GM21723 (cell line): ENCODE measurements at regions not wholly inside any gene's neighbourhood (a gene's known extent, or its start where the extent isn't known, plus 50 kb on each side); places are given as distances from the start of the nearest gene placed in this dataset.

ENCODE experiments used
- ATAC-seq: cut with Tn5 transposase; IDR thresholded peaks from one replicate; pipeline ENCODE4 v1.9.1; 2021; ENCODE audit warnings: mild to moderate bottlenecking, moderate library complexity; ENCODE audit not compliant: unreplicated experiment

DNA sequence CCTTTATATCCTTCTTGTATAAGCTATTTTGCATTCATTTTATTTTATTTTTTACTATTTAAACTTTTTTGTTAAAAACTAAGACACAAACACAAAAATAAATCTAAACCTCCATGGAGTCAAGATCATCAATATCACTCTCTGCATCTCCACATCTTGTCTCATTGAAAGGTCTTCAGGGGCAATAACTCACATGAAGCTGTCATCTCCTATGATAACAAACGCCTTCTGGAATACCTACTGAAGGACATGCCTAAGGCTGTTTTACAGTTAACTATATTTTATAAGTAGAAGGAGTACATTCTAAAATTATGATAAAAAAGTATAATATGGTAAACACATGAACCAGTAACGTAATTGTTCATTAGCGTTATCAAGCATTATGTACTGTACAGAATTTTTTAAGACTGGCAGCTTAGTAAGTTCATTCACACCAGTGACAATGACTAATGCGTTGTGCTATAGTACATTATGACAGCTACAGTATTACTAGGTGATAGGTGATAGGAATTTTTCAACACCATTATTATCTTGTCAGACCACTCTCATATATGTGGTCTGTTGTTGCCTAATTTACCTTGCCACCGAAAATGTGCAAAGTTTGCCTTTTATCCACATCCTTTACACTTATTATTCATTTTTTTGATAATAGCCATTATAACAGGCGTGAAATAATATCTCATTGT, 390.7 kb upstream of the SLITRK1 start:
- ATAC-seq = no peak

DNA sequence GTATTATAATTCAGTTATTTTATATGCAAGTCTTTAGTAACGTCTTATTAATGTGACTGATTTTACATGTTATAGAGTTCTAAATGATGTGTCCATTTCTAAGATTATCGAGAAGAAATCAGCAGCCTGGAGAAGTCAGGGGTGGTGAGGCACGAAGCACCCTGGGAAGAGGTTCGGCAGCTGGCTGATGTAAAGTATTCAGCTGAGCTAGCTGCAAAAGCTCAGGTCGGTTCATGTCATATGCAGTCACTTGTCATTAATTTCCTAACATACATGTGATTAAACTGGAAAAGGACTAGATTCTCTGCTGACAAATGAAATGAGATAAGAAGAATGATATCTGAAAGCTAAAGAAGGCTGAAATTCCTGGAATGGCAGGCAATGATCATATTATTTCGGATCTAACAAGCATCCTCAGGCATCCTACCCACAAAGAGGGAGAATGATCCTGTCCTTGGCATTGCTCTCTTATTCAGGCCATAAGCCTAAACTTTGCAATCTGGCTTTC, 383.0 kb upstream of the SLITRK1 start:
- ATAC-seq = no peak

DNA sequence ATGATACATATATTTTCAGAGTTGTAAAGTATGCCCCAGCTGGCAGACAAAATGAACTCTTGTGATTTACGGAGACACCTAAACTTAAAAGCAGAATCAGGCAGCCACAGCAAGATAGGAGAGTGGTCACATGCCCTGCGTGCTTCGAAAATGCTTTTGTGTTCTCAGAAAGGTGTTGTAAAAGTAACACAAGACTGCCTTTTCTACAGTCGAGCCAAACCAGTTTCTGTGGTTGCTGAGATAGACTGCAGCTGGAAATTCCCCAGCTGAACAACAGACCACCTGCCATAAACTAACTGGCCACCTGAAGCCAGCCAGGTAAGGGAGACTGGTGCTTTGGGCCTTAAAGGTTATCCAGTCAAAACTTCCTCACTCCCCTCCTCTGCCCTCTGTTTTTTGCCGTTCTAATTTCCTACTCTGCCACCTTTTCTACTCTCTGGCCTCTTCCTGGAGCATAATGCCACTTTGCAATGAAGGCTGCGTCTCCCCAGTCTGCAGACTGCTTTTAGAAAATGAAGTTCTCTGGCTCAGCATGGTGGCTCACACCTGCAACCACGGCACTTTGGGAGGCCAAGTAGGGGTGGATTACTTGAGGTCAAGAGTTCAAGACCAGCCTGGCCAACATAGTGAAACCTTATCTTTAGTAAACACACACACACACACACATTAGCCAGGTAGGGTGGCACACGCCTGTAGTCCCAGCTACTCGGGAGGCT, 381.2 kb upstream of the SLITRK1 start:
- ATAC-seq = no peak

DNA sequence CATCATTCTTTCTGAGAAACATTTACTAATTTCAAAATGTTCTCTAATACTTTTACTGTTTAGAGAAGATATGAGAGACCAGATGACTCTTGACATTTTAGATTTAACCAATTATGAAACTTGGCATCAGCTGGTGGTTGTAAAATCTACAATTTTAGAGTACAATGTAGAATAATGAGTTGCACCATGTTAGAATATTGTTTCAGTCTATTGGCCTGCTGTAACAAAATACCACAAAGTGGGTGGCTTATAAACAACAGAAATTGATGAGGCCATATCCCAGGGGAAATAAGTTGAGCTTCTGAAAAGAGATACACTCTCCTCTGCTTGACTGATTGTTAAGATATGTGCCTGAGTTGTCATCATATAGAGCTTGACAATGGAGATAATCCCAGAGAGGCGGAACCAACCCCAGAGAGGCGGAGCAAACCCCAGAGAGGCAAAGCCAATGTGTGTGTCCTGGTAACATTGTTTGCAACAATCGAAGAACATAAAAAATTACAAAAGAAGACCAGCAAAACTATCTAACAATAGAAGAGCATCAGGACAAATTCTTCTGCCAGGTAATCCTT, 373.0 kb upstream of the SLITRK1 start:
- ATAC-seq = no peak

DNA sequence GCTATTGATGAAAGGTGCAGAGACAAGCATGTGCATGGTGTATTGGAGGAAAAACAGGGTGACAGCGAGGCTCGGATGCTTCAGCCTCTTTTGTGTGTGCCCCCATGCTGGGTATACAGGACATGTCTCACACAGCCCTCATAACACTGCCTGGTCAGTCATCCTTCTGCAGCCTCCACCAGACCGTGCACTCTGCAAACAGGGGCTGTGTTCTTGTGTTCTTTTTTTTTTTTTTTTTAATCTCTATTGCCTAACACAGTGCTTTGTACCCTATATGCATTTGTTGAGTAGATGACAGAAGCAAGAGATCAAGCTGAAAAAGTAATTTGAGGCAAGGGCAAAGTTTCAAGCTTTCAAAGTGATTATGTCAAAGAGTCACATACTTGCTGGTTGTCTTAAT, 367.2 kb upstream of the SLITRK1 start:
- ATAC-seq = no peak

DNA sequence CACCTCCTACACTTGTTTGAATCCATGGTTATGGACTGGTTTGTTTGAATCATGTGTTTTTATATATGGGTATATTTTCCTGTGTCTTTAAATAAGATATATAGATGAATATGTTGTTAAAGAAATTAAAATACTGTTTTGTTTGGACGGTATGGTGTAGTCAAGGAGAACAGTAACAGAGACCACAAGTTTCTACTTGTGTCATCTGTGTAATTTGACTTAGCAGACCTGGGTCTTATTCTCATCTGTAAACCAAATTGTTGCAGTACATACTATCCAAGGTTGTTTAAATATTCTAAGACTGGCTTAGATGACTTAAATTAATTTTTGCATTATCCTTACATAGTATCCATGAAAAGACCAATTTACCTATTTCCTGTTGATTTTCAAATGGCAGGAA, 361.1 kb upstream of the SLITRK1 start:
- no peak for ATAC-seq

DNA sequence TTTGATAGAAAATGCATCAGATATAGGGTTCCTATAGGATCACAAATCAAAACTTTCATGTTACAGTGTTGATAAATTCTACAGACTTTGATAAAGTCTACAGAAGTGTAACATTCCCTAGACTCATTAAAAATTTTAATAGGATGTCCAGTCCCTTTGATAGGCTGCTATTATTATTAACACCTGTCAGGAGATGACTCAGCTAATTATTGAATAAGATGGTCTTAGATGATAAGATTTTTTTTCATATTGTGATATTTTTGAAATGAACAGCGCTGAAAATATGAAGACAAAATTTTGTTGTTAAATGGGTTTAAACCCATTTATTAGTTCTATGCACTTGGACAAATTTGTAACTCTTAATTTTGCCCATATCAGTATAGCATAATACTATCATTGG, 356.8 kb upstream of the SLITRK1 start:
- no peak for ATAC-seq

DNA sequence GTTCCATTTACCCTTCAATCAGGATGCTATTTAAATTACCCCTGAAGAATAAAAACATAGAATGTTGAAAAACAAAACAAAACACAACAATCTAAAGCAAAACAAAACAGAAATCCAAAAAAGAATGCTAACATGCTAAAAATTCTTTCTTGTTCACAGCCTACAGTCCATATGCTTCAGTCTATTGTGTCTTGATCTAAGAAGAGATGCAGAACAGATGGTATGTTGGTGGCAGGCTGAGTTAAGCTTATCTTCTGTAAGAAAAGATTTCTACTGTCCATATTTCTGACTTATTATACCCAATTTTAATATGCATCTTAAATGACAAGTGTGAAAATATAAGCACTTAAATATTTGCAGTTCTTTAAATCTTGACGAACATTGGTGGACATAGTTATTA, 356.1 kb upstream of the SLITRK1 start:
- ATAC-seq = no peak

DNA sequence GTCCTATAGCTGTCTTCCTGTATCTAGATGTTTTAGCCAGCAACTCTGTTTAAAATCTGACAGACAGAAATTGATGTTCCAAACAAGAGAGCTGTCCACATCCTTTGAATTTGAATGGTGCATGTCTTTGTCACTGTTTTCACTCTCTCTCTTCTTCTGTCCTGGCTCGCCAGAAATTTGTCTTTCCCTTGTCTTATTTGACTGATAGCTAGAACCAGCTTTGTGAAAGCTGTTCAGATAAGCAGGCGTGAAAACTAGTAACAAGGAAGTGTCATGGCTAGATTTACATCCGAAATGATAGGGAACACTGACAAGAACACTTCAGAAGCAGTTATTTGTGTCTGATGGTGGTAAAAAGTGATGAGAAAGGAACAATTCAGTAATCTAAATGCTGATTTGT, 354.9 kb upstream of the SLITRK1 start:
- no peak for ATAC-seq

DNA sequence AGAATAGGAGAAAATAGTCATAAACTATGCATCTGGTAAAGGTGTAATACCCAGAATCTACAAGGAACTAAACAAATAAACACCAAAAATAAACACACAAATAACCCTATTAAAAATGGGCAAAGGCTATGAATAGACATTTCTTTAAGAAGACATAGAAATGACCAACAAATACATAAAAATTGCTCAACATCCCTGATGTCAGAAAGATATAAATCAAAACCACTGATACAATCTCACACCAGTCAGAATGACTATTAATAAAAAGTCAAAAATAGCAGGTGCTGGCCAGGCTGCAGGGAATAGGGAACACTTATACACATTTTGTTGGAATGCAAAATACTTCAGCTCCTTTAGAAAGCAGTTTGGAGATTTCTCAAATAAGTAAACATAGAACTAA, 352.1 kb upstream of the SLITRK1 start:
- ATAC-seq = no peak

DNA sequence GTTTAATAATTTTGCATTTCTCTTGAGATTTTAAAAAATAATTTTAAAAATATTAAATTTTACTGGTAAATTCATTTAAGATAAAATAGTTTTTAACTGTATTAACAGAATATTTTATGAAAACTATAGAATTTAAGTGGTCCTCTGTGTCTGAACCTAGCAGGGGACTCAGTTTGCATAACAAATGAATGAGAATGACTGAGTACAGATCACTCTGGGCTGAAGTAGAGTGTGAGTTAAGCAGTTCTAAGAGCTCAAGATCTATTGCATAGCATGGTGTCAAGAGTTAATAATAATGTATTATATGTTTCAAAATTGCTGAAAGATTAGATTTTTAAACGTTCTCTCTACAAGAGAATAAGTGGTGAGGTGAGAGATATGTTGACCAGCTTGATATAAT, 348.3 kb upstream of the SLITRK1 start:
- ATAC-seq = no peak

DNA sequence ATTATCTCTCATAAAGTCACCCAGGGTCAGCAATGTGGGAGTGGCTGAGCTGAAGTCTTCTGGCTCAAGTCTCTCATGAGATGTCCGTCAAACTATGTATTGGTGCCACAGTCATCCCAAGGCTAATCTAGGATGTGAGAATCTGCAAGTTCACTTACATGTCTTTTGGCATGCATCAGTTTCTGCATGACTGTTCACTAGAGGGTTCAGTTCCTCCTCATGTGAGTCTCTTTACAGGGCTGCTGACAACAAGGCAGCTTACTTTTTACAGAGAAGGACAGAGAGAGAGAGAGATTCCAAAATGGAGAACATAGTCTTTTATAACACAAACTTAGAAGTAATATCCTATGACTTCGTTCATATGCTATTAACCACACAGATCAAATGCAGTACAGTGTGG, 328.8 kb upstream of the SLITRK1 start:
- no peak for ATAC-seq

DNA sequence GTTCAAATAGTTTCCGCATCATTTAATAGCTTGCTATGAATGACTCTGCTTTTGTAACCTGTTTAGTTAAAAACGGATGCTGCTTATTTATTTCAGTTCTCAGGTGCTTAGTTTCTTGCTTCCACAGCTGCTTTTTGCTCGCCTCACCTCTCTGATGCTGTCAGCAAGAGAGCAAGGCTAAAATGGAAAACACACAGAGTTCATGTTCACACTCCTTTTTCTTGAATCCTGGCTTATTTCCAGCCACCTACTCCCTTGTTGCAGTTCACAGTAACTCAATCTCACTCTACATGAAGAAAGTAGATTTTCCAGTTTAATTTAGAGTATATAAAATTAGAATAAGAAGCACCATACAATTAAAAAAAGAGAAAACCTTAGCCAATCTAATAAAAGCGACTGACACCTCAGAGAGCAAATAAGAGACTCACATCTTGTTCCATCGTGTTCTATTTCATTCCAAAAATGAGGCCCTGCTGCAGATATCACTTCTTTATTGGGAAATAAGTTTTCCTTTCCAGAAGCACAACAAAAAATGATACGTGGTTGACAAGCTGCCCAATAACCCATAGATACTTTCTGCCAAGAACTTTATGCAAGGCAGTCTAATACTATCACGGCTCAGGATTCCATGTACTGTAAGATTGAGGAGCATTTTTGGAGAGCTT, 326.1 kb upstream of the SLITRK1 start:
- ATAC-seq = no peak

DNA sequence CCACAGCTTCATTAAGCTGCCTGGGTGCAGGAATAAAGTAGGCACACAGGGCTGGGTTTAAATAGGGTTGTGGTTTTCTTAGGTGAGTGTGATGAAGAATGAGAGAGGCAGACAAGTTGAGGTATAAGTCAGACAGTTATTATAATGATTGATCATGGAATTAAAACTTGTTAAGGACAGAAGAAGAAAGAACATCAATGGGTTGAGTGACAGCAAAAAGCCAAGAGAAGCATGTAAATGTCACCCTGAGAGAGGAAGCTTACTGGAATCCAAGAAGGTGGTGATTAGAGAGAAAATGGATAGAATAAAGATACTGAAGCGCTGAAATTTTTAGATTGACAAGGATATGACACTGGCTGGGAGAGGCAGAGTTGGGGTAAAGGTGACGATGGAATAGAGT, 325.2 kb upstream of the SLITRK1 start:
- ATAC-seq = no peak

DNA sequence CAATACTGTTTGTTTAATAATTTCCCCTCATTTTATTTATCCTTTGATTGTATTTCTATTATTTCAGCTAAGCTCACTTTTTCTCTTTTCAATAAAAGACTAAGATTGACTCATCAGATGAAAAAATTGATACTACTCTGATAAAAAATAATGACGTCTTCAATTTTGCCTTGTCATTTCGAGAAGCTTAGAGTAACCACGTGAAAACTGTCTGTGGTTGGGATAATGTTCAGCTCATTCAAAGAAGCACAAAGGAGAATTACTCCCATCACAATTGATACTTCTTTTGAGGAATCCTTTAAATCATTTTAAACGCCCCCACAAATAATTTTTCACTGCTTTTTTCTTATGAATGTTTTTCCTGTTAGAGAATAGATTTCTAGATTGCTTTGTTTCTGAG, 318.7 kb upstream of the SLITRK1 start:
- ATAC-seq = no peak

DNA sequence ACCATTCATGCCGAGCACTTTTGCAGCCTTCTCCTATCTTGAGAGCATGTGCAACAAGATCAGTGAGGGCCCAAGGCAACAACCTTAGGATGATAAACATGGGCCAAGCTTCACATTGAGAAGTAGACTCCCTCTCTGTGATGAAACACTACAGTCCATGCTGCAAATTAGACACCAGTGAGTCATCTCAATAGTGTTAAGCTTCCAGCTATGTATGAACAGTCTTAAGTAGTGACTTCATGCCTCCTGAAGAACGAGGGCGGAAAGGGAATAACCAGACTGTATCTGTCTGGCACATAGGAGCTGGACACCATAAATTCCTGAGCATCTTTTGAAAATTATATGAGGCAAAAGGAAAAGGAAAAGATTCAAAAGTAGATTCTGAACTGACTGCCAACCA, 309.9 kb upstream of the SLITRK1 start:
- no peak for ATAC-seq

DNA sequence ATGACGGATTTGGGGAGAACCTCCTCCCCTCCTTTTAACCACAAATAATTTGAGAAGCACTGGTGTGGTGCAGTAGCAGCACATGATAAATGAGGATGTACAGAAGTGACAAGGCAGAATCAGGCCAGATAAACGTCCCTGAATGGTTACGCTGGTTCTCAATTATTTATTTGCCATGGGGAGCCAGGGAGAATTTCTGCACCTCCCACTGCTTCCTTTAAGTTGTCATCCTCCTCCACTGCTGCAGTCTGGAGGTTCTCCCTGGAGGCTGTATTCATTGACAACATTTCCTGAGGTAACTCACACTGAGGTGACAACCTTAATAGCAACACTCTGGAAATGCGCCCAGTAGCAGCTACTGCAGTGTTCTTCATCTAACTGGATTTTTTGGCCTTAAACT, 308.9 kb upstream of the SLITRK1 start:
- ATAC-seq = no peak

DNA sequence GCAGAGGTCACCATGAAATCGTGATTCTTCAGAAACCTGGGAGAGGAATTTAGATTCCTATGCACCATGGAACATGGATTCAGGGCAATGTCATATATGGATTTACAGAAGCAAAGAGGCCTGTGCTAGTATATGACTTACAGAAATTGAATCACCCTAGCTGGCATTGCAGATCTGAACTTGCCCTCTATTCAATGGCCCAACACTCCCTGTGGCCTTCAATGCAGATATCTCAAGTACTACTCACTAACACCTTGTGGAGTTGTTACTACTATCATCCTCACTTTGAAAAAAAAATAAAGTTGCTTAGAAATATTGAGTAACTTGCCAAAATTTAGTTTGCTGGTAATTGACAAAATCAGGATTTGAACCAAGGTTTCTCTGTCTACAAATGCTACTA, 305.4 kb upstream of the SLITRK1 start:
- ATAC-seq = no peak

DNA sequence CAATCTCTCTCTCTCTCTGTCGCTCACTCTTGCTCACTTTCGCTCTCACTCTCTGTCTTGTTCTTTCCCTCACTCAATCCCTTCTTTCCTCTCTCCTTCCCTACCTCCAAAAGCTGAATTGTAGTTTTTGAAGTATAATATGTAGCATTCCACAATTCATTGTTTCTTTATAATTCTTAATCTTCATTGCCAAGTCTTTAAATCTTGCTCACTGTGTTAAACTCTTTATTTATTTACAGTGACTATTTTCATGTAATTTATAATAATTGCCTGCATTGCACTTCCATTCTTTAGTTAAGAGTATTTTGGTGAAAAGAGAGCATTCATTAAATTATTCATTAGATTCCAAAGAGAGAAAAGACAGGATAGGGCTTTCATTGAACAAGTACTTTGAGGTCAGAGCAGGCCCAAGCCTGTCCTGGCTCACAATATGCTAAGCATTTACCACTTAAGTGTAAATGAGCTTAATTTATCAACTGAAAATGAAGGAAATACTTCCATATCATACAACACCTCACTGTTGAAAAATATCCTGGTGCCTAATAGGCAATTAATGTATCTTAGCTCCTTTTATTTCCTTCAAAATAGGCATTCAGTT, 257.4 kb upstream of the SLITRK1 start:
- no peak for ATAC-seq

DNA sequence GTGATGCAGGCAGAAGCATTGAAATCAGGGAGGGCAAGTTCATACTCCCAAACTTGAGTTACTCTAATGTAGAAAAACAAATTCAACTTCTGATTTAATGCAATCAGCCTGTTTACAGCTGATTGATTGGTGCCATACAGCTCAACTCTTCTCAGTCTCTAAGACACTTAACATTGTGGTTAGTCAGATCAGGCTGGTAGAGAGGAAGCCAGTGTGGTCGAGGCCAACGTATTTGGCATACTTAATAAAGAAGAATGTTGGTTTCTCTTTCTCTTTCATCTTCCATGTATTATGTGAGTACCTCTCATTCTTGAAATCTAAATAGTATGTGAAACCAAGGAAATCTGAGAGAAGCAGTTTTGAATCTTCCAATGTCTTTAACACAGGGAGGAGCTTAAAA, 255.0 kb upstream of the SLITRK1 start:
- peak; percentile 98 for ATAC-seq

DNA sequence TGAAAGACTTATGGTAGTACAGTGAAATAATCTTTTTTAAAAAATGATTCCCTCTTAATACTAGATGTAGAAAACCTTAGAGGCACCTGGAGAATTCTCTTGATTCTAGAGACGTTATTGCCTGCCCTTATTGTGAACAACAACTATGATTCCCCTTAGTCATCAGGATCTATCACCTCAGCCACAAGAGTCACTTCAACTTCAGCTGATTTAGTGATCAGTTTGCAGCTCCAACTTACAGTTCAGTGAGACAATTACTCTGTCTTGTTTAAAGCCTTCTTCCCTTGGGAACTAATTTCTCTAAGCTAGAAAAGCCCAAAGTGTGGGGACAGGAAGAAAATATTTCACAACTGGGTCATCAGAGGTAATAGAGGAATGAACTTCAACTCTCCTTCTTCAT, 254.3 kb upstream of the SLITRK1 start:
- ATAC-seq = peak; percentile 28
